Gastroesophageal sphincter (tissue), 4 donors: ENCODE measurements at regions not wholly inside any gene's neighbourhood (a gene's known extent, or its start where the extent isn't known, plus 50 kb on each side); places are given as distances from the start of the nearest gene placed in this dataset.

Experiments
- ATAC-seq: fragments of 150-250 bp; one replicate; pipeline ENCODE4 v1.9.1; 2016; ENCODE audit warnings: mild to moderate bottlenecking, moderate library complexity
- H3K27ac ChIP-seq, 4 donors: fragments of 200-600 bp; sonication (generic) in 3 of 4; 1 replicate in 3 of 4; 2 replicates in 1 of 4; pipeline ENCODE4 v1.5.1; 2016 to 2019
- H3K27me3 ChIP-seq: fragments of 200-600 bp; sonication (generic); one replicate; pipeline ENCODE4 v1.5.1; 2019
- H3K36me3 ChIP-seq, 2 donors: fragments of 200-600 bp; sonication (generic); one replicate each; pipeline ENCODE4 v1.5.1; 2019; ENCODE audit warnings: control low read depth in 1 of 2
- H3K4me1 ChIP-seq, 3 donors: fragments of 200-600 bp; sonication (generic); 1 replicate in 2 of 3; 2 replicates in 1 of 3; pipeline ENCODE4 v1.5.1; 2016 to 2019; ENCODE audit warnings: control low read depth in 2 of 3
- H3K4me3 ChIP-seq, 2 donors: fragments of 200-600 bp; sonication (generic); one replicate each; pipeline ENCODE4 v1.5.1; 2019; ENCODE audit warnings: mild to moderate bottlenecking in 1 of 2, moderate library complexity in 1 of 2
- H3K9me3 ChIP-seq, 3 donors: fragments of 200-600 bp; sonication (generic); one replicate each; pipeline ENCODE4 v1.5.1; 2017 to 2019; ENCODE audit warnings: control low read depth in 2 of 3
- EP300 ChIP-seq: sonication (generic); formaldehyde crosslinking; IDR thresholded peaks from one replicate; pipeline ENCODE4 v1.6.1; 2017; ENCODE audit warnings: antibody characterized with exemption, mild to moderate bottlenecking
- POLR2A ChIP-seq, 2 donors: fragments of 450-650 bp; IDR thresholded peaks; one replicate each; pipeline ENCODE4 v1.6.1; 2017; ENCODE audit warnings: antibody characterized with exemption in 2 of 2, mild to moderate bottlenecking in 2 of 2, moderate library complexity in 1 of 2
- POLR2AphosphoS5 ChIP-seq: sonication (generic); formaldehyde crosslinking; IDR thresholded peaks from one replicate; pipeline ENCODE4 v1.6.1; 2017; ENCODE audit warnings: antibody characterized with exemption
- WGBS, 2 donors: methylation state at CpG; one replicate each; pipeline ENCODE4 v1.1.5; 2018; ENCODE audit warnings: low coverage in 1 of 2; 5-methylcytosine and 5-hydroxymethylcytosine counted together
- TF ChIP-seq, protein P1 (sequence below), 4 experiments: fragments of 200-600 bp in 2 of 4; fragments of 450-650 bp in 2 of 4; sonication (generic) in 1 of 4; IDR thresholded peaks; one replicate each; pipeline ENCODE4 v1.5.1; 2017 to 2019; ENCODE audit warnings: antibody characterized with exemption in 4 of 4, mild to moderate bottlenecking in 2 of 4, moderate library complexity in 2 of 4

DNA sequence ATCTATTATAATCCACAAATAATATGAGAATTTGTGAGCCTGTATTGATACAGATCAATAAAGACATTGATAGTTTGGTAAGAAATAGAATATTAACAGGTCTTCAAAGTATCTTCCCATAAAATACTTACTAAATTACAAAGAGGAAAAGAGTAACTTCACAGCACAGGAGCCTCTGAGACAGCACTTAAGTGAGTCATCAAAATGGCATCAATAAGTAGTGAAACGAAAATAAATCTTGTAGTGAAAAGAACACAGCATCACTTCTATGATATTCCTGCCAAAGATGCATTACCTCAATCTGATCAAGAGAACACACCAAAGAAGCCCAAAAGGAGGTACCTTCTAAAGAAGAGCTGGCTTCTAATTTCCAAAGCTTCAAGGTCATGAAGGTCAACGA, 116.4 kb downstream of the CBLN2 start:
- Histone ChIP-seq H3K9me3 (no peaks in the 10 kb centered on the region), H3K4me3 (no peak overlapping the region), H3K27ac (no peak overlapping the region), H3K4me1 (no peaks in the 10 kb centered on the region), H3K36me3 (no peaks in the 10 kb centered on the region), H3K27me3 (no peaks in the 10 kb centered on the region)
- 60 to 71% methylated on average over 1 to 2 of the region's 2 CpGs for WGBS, 2 donors
- no peak for ATAC-seq
- TF ChIP-seq EP300 (no peak), POLR2A (IDR thresholded peaks at IDR 0.05) (no peak), POLR2AphosphoS5 (no peak)
- TF ChIP-seq, protein P1, sequence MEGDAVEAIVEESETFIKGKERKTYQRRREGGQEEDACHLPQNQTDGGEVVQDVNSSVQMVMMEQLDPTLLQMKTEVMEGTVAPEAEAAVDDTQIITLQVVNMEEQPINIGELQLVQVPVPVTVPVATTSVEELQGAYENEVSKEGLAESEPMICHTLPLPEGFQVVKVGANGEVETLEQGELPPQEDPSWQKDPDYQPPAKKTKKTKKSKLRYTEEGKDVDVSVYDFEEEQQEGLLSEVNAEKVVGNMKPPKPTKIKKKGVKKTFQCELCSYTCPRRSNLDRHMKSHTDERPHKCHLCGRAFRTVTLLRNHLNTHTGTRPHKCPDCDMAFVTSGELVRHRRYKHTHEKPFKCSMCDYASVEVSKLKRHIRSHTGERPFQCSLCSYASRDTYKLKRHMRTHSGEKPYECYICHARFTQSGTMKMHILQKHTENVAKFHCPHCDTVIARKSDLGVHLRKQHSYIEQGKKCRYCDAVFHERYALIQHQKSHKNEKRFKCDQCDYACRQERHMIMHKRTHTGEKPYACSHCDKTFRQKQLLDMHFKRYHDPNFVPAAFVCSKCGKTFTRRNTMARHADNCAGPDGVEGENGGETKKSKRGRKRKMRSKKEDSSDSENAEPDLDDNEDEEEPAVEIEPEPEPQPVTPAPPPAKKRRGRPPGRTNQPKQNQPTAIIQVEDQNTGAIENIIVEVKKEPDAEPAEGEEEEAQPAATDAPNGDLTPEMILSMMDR (IDR thresholded peaks at IDR 0.05): no peak

DNA sequence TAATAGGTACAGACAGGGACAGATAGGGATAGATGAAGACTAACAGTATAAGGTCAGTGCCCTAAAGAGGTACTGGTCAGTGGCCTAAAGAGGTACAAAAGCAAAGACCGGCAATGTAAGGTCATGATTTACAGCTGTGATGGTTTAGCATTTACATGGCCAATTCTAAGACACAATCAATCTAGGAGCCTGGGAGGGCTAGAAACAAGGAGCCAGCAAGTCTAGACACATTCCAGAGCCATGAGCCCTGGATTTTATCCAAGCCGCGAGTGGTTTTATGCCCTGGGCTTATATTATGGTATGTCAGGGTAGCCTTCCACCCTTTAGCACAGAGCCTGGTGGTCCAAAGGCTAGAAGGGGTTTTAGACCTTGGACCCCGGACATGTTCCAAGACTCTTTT, 124.2 kb downstream of the CBLN2 start:
- TF ChIP-seq EP300 (no peak), POLR2A (IDR thresholded peaks at IDR 0.05) (no peak), POLR2AphosphoS5 (no peak)
- TF ChIP-seq, protein P1 (IDR thresholded peaks at IDR 0.05): no peak
- no peaks in the 10 kb centered on the region for H3K9me3 ChIP-seq
- no peaks in the 10 kb centered on the region for H3K4me1 ChIP-seq
- no peak overlapping the region for H3K4me3 ChIP-seq
- no peak for ATAC-seq
- no peak overlapping the region for H3K27ac ChIP-seq
- H3K36me3 ChIP-seq: no peaks in the 10 kb centered on the region
- WGBS, 2 donors: 66 to 81% methylated on average over 3 to 4 of the region's 4 CpGs
- no peaks in the 10 kb centered on the region for H3K27me3 ChIP-seq

DNA sequence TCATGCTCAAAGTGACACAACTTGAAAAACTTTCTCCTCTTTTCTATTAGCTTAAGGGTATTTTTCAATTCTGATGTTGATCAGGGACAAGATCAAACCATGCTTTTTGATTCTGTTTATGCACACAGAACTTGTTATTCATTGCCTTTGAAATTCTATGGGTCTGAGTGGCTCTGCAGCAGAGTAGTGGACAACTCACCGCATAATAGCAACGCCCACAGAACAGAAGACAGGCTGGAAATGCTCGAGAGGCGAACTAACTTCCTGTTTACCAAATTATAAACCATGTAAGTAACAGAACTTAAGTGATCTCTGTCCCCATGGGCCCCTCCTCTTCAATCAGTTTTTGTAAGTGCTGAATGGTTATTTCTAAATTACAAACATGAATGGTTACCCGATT, 131.2 kb downstream of the CBLN2 start:
- 45 to 54% methylated on average over 4 to 5 of the region's 5 CpGs for WGBS, 2 donors
- TF ChIP-seq POLR2AphosphoS5 (no peak), POLR2A (IDR thresholded peaks at IDR 0.05) (no peak), EP300 (no peak)
- TF ChIP-seq, protein P1 (IDR thresholded peaks at IDR 0.05): no peak
- Histone ChIP-seq H3K27ac (no peak overlapping the region), H3K4me1 (no peaks in the 10 kb centered on the region), H3K36me3 (no peaks in the 10 kb centered on the region), H3K4me3 (no peak overlapping the region), H3K27me3 (no peaks in the 10 kb centered on the region), H3K9me3 (peaks cover 0 to 4% (median 0%) of the 10 kb centered on the region in 3 donors)
- no peak for ATAC-seq

DNA sequence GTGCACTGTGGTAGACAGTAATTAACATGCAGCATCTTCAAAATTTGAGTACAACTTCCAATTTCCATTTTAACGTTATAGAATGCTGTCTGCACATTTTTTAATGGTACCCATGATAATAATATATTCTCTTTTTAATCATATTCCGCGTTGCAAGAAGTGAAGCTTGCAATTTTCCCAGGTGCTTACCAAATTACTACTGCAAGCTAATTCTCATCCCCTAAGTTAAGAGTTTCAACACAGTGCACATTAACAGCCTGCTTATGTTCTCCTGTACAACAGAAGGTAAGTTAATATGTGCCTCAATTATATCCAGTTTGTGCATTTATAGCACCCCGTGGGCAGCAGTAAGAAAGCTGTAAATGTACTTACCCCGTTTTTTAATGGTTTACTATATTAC, 132.9 kb downstream of the CBLN2 start:
- 62 to 74% methylated on average over 5 of the region's 5 CpGs for WGBS, 2 donors
- ATAC-seq: no peak
- no peak for TF ChIP-seq POLR2A (IDR thresholded peaks at IDR 0.05)
- TF ChIP-seq, protein P1 (IDR thresholded peaks at IDR 0.05): no peak
- TF ChIP-seq EP300: no peak
- TF ChIP-seq POLR2AphosphoS5: no peak
- no peaks in the 10 kb centered on the region for H3K36me3 ChIP-seq
- no peaks in the 10 kb centered on the region for H3K4me1 ChIP-seq
- H3K27ac ChIP-seq: no peak overlapping the region
- H3K9me3 ChIP-seq: peaks cover 0 to 10% (median 0%) of the 10 kb centered on the region in 3 donors
- no peak overlapping the region for H3K4me3 ChIP-seq
- H3K27me3 ChIP-seq: no peaks in the 10 kb centered on the region

DNA sequence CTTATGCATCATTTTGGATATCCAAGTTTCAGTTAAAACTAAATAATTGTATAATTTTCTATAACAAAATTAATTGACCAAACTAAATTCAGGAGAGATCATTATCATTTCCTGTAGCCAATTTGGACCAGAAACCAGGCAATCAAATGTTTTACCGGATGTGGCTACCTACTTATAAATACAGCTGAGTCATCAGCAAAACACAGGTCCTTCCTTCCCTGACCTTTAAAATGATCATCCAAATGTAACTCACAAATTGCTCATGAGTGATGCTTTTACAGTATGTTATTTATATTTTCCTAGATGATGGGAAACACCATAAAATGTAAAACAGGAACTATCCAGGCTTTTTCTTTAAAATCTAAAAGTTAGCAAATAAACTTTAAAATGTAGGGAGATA, 133.7 kb downstream of the CBLN2 start:
- Histone ChIP-seq H3K9me3 (peaks cover 0 to 10% (median 0%) of the 10 kb centered on the region in 3 donors), H3K27me3 (no peaks in the 10 kb centered on the region), H3K4me1 (no peaks in the 10 kb centered on the region), H3K4me3 (no peak overlapping the region), H3K27ac (no peak overlapping the region), H3K36me3 (no peaks in the 10 kb centered on the region)
- ATAC-seq: no peak
- TF ChIP-seq, protein P1 (IDR thresholded peaks at IDR 0.05): no peak
- TF ChIP-seq POLR2AphosphoS5 (no peak), POLR2A (IDR thresholded peaks at IDR 0.05) (no peak), EP300 (no peak)
- WGBS, 2 donors: 72 to 100% methylated on average over 1 of the region's 1 CpG
